MM.1S (cell line): ENCODE measurements at regions not wholly inside any gene's neighbourhood (a gene's known extent, or its start where the extent isn't known, plus 50 kb on each side); places are given as distances from the start of the nearest gene placed in this dataset.

Experiments used
- DNase-seq: peaks from one replicate; pipeline ENCODE4 v3.0.0-alpha.2; 2015
- H2AFZ ChIP-seq: fragments of 300-600 bp; sonication (generic); 2 replicates; pipeline ENCODE4 v1.6.0; 2016; ENCODE audit warnings: antibody characterized with exemption, low read length
- H3F3A ChIP-seq: fragments of 300-600 bp; sonication (generic); 2 replicates; pipeline ENCODE4 v1.6.1; 2016; ENCODE audit warnings: mild to moderate bottlenecking, antibody characterized with exemption, low read length, moderate library complexity, mixed read lengths; ENCODE audit not compliant: insufficient read depth
- H3K27ac ChIP-seq: fragments of 300-600 bp; sonication (generic); 2 replicates; pipeline ENCODE4 v1.5.1; 2016; ENCODE audit warnings: mild to moderate bottlenecking, low read length
- H3K27me3 ChIP-seq: fragments of 300-600 bp; sonication (generic); replicated peaks from 2 replicates; pipeline ENCODE4 v1.6.0; 2016; ENCODE audit warnings: low read length; ENCODE audit not compliant: insufficient read depth
- H3K36me3 ChIP-seq: fragments of 300-600 bp; sonication (generic); replicated peaks from 2 replicates; pipeline ENCODE4 v1.6.1; 2016; ENCODE audit warnings: mild to moderate bottlenecking, low read length, mixed read lengths; ENCODE audit not compliant: insufficient read depth
- H3K4me1 ChIP-seq: fragments of 300-600 bp; sonication (generic); 2 replicates; pipeline ENCODE4 v1.6.1; 2016; ENCODE audit warnings: low read length, mixed read lengths
- H3K4me2 ChIP-seq: fragments of 300-600 bp; sonication (generic); 2 replicates; pipeline ENCODE4 v1.6.0; 2016; ENCODE audit warnings: low read depth, low read length
- H3K4me3 ChIP-seq: fragments of 300-600 bp; sonication (generic); 2 replicates; pipeline ENCODE4 v1.5.1; 2016; ENCODE audit warnings: low read length, mixed read lengths
- H3K79me2 ChIP-seq: fragments of 300-600 bp; sonication (generic); 2 replicates; pipeline ENCODE4 v1.6.1; 2016; ENCODE audit warnings: mixed run types, low read length, mixed read lengths
- H3K9ac ChIP-seq: fragments of 300-600 bp; sonication (generic); 2 replicates; pipeline ENCODE4 v1.6.1; 2016; ENCODE audit warnings: low read length, mixed read lengths
- H3K9me2 ChIP-seq: fragments of 300-600 bp; sonication (generic); replicated peaks from 2 replicates; pipeline ENCODE4 v1.6.1; 2016; ENCODE audit warnings: mild to moderate bottlenecking, low read length, mixed read lengths; ENCODE audit not compliant: insufficient read depth
- H3K9me3 ChIP-seq: fragments of 300-600 bp; sonication (generic); replicated peaks from 2 replicates; pipeline ENCODE4 v1.6.1; 2016; ENCODE audit warnings: mild to moderate bottlenecking, low read length, mixed read lengths; ENCODE audit not compliant: insufficient read depth
- H4K20me1 ChIP-seq: fragments of 300-600 bp; sonication (generic); 2 replicates; pipeline ENCODE4 v1.6.1; 2016; ENCODE audit warnings: mild to moderate bottlenecking, low read length, moderate library complexity, mixed read lengths; ENCODE audit not compliant: insufficient read depth
- CTCF ChIP-seq: fragments of 300-600 bp; sonication (generic); IDR thresholded peaks from 2 replicates; pipeline ENCODE4 v1.5.1; 2016; ENCODE audit warnings: antibody characterized with exemption, low read length, mixed read lengths
- EZH2 ChIP-seq: fragments of 300-600 bp; sonication (generic); optimal IDR thresholded peaks from 2 replicates; pipeline ENCODE3; 2017; ENCODE audit warnings: low read depth, mild to moderate bottlenecking, antibody characterized with exemption, low read length, mixed read lengths
- EZH2phosphoT487 ChIP-seq: fragments of 300-600 bp; sonication (generic); IDR thresholded peaks from 2 replicates; pipeline ENCODE4 v1.6.1; 2018; ENCODE audit warnings: antibody characterized with exemption, low read length

GRCh38 chr18:30862900-30863299 is 179.6 kb downstream of the DSC3 start:
- no peak for TF ChIP-seq EZH2phosphoT487
- no peak for TF ChIP-seq EZH2
- no peak for TF ChIP-seq CTCF
- Histone ChIP-seq H2AFZ (no peak overlapping the region), H3F3A (no peaks in the 10 kb centered on the region), H3K4me3 (no peak overlapping the region), H3K36me3 (no peaks in the 10 kb centered on the region), H3K27me3 (no peaks in the 10 kb centered on the region), H3K79me2 (no peaks in the 10 kb centered on the region), H3K9ac (no peak overlapping the region), H3K9me3 (no peaks in the 10 kb centered on the region), H3K27ac (no peak overlapping the region), H3K9me2 (no peaks in the 10 kb centered on the region), H3K4me1 (no peaks in the 10 kb centered on the region), H3K4me2 (no peak overlapping the region), H4K20me1 (no peaks in the 10 kb centered on the region)
- no peak for DNase-seq

GRCh38 chr18:30860741-30861140 is 181.8 kb downstream of the DSC3 start:
- no peak overlapping the region for H3K9ac ChIP-seq
- no peaks in the 10 kb centered on the region for H3F3A ChIP-seq
- no peaks in the 10 kb centered on the region for H4K20me1 ChIP-seq
- no peak overlapping the region for H2AFZ ChIP-seq
- no peaks in the 10 kb centered on the region for H3K4me1 ChIP-seq
- H3K27ac ChIP-seq: no peak overlapping the region
- H3K36me3 ChIP-seq: no peaks in the 10 kb centered on the region
- no peak for TF ChIP-seq EZH2phosphoT487
- no peak for TF ChIP-seq CTCF
- TF ChIP-seq EZH2: no peak
- H3K9me3 ChIP-seq: no peaks in the 10 kb centered on the region
- DNase-seq: no peak
- H3K27me3 ChIP-seq: no peaks in the 10 kb centered on the region
- no peak overlapping the region for H3K4me2 ChIP-seq
- H3K79me2 ChIP-seq: no peaks in the 10 kb centered on the region
- H3K4me3 ChIP-seq: no peak overlapping the region
- no peaks in the 10 kb centered on the region for H3K9me2 ChIP-seq

- H2AFZ ChIP-seq: no peak overlapping the region
- H3K27ac ChIP-seq: no peak overlapping the region
- no peaks in the 10 kb centered on the region for H3K9me2 ChIP-seq
- H3K9ac ChIP-seq: no peak overlapping the region
- H3K9me3 ChIP-seq: no peaks in the 10 kb centered on the region
- no peak overlapping the region for H3K4me2 ChIP-seq
- TF ChIP-seq EZH2phosphoT487 (no peak), EZH2 (no peak), CTCF (no peak)
- H3K4me1 ChIP-seq: no peaks in the 10 kb centered on the region
- H4K20me1 ChIP-seq: no peaks in the 10 kb centered on the region
- H3F3A ChIP-seq: no peaks in the 10 kb centered on the region
- no peak overlapping the region for H3K4me3 ChIP-seq
- no peaks in the 10 kb centered on the region for H3K79me2 ChIP-seq
- H3K27me3 ChIP-seq: no peaks in the 10 kb centered on the region
- H3K36me3 ChIP-seq: no peaks in the 10 kb centered on the region
- no peak for DNase-seq
Observed at GRCh38 chr18:30859036-30859435, 183.5 kb downstream of the DSC3 start.
